ENCODE measurements at regions not wholly inside any gene's neighbourhood (a gene's known extent, or its start where the extent isn't known, plus 50 kb on each side); places are given as distances from the start of the nearest gene placed in this dataset.
A peak's percentile ranks its signal among the peaks of the same experiment; 100 is the strongest.

DNA sequence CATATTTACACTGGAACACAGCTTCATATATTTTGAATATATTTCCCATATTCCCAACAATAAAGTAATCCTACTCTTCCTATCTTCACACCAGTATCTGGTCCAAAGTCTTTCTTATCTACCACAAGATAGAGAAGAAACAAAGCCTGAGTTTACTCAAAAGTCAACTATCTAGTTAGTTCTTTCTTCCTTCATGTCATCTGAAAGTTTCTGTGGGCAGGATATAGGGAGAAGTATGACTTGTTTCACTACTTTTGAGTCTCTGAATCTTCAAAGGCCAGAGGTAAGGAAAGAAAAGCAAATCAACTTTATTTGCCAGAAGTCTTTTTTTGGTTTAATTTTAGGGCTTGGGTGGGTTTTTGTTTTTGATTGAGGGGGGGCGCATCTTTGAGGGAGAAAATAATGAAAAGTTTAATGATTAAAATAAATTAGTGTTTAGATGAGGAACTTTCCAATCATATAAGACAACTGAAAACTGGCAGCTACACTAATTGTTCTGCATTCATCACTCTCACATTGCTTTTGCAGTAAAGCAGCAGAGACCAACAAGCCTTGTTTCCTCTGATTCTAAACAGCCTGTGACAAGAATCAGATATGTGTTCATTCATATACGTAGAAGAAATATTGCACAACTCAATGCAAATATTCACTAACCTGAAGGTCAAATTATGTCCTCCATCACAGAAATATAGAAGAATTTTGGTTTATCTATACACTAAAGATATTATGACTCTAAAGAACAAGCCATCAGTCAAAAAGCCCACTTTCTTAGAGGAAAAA lies 421.4 kb downstream of the SHQ1 start:
- DNase-seq = no peak

DNA sequence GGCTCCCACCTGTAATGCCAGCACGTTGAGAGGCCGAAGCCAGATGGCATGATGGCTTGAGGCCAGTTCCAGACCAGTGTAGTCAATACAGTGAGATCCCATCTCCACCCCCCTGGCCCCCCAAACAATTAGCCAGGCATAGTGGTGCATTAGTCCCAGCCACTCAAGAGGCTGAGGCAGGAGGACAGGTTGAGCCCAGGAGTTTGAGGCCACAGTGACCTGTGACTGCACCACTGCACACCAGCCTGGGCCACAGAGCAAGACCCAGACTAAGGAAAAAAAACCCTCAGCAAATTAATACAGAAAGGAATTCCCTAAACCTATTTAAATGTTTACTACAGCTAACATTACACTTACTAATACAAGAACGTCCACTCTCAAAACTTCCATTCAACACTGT lies 424.6 kb downstream of the SHQ1 start:
- no peak for DNase-seq

DNA sequence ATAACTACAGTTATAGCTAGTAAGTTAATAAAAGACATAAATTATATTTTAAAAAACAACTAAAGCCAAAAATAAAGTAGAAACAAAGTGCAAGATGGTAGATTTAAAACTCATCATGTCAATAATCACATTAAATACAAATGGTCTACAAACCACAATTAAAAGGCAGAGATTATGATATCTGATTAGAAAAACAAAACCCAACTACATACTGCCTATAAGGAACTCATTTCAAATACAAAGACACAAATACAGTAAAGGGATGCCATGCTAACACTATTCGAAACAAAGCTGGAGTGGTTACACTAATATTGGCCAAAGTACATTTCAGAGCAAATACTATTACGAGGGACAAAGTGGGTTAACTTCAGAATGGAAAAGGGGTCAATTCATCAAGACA lies 426.5 kb downstream of the SHQ1 start:
- DNase-seq = no peak

DNA sequence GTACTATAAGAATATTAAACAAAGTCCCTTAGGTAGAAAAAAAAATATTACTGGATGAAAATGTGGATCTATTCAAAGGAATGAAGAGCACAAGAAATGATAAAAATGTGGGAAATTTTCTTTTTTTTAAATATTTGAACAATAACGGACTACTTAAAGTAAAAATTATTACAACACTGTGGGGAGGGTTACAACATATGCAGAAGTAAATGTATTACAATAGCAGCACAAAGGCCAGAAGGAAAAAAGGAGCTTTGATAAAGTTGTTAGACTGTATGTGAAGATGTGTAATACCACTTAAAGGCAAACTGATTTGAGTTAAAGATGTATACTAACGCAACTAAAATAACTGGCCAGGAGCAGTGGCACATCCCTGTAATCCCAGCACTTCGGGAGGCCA lies 427.1 kb downstream of the SHQ1 start:
- DNase-seq = peak; percentile 46 to 63

DNA sequence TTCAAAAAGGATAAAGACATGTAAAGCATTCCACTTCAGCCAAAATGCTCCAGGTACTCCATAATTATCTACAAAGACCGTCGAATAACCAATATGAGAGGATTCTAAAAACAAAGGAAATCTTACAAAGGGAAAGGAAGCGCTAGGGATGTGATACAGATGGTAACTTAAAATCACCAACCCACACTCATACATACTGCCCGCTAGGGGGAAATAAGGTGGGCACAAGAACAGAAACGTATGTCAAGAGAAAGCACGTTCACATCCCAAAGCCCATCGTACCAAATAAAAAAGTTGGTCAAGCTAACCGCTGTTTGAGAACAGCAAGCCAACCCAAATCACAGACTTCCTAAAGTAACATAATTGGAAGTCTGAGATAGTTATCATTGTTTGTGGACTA lies 429.4 kb downstream of the SHQ1 start:
- no peak for DNase-seq

DNA sequence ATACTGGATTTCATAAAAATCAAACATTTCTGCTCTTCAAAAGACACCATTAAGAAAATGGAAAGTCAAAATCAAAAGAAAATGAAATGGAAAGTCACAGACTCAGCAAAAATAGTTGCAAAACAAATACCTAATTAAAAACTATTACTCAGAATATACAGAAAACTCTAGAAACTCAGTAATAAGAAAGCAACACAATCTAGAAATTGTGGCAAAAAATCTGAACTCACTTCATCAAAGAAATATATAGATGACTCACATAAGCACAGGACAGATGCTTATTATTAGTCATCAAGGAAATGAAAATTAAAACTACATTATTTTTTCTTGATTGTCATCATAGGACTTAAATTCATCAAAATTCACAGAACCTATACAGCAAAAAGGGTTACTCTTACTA lies 430.0 kb downstream of the SHQ1 start:
- peak in 1 of 2 donors; percentile 43 for DNase-seq

DNA sequence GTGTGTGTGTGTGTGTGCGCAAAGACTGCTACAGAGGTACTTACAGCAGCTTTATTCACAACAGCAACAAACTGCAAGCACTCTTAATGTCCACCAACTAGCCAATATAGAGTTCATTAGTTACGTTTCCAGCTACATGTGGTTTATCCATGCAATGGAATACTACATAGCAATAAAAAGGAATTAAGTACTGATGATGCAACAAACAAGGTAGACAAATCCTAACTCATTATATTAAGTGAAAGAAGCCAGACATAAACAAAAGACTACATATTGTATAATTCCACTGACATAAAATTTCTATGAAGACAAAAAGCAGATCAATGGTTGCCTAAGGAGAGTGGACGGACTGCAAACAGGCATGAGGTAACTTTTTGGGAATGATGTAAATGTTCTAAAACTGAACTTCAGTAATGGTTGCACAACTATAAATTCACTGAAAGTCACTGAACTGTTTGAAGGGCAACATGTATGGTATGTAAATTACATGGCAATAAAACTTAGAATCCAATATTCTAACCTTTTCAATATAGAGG lies 433.7 kb downstream of the SHQ1 start:
- peak in 1 of 2 donors; percentile 42 for DNase-seq

DNA sequence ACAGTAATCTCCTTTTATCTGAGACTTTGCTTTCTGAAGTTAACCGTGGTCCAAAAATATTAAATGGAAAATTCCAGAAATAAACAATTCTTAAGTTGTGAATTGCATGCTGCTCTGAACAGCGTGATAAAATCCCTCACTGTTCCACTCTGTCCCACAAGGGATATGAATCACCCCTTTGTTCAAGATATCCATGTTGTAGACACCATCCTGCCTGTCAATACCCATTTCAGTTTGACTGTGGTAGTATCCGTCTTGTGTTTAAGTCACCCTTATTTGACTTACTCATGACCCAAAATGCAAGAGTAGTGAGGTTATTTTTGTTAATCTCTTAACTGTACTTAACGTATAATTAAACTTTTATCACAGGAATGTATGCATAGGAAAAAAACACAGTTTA lies 435.0 kb downstream of the SHQ1 start:
- no peak for DNase-seq

DNA sequence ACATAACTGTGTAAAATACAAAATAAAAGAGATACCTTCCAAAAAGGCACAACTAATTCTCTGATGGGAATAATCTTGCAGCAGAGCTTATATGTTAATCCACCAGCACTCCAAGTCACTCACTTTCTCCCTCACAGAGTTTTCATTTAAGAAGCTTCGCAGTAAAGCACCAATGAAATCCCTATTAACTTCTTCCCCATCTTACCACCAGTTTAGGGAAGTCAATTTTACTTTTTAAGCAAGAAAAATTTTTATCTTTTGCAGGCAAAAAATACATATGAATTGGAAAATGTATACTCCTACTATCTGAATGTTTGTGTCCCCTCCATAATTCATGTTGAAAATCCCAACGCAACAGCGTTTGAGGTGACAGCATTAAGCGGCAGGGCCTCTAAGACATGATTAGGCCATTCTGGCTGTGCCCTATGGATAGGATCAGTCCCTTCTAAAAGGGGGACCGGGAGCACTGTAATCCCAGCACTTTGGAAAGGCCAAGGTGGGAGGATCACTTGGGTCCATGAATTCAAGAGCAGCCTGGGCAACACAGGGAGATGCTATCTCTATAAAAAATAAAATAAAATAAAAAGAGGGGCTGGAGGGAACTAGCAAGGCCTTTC lies 435.8 kb downstream of the SHQ1 start:
- DNase-seq = peak; percentile 14 to 30

DNA sequence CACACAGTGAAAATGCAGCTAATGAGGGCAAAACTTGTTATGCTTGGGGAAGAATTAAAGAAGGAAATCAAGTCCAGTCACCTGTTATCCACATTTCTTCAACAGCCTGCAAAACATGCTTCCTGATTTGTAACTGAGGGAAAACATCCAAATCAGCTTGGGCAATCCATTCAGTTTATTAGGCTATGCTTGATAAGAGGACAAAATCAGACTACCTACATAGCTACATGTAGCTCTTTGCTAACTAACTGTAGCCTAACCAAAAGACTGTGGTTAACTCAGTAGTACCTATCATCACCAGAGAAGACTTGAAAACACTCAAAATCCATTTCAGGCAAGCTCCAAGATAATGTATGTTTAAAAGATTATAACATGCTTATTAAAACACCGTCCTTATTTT lies 436.4 kb downstream of the SHQ1 start:
- no peak for DNase-seq

DNA sequence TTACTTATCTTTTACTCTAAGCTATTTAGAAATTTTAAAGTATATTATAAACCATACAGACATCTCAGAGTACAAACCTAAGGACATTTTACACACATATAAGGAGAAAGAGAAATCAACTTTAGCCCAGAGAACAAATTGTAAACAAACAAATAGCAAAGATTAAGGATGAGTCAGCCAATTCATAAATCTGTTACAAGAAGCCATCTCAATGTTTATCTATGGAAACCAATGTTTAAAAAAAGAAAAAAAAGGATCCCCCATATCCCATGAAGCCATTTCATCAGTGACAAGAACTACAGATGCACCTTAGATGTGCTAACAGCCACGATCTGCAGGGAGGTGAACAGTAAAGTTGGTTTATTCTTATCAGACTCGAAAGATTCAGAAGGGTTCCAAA lies 437.1 kb downstream of the SHQ1 start:
- DNase-seq = no peak

DNA sequence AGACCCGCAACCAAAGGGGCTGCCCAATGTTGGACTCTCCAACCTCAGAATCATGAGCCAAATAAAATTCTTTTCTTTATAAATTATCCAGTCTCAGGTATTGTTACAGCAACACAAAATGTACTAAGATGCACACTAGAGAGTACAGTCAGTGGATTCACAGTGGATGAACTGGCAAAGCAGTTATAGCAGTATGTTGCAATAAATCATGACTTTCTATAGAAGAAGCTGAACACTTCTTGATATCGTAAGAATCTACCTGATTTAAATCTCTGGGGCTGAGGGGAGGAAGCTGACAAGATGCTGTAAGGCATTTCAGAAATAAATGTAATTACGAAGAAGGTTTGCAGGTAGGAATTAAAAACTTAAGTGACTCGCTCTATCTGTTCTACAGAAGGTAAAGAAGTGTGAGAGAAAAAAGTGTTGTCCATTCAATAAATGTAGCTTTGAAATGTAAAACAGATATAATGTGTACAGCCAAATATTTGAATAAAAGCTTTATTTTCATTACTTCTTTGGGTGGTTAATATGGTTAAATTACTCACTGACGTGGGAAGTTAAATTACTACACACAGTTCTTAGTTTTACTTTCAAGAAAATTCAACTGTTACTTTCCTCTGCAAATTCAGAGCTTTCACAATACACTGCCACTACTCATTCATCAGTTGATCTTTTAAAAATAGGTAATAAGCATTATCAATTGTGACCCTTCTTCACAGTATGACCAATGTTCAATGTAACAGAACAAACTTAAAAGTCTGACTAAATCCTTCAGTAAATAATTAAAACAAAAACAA lies 439.1 kb downstream of the SHQ1 start:
- DNase-seq = peak; percentile 31 to 52

DNA sequence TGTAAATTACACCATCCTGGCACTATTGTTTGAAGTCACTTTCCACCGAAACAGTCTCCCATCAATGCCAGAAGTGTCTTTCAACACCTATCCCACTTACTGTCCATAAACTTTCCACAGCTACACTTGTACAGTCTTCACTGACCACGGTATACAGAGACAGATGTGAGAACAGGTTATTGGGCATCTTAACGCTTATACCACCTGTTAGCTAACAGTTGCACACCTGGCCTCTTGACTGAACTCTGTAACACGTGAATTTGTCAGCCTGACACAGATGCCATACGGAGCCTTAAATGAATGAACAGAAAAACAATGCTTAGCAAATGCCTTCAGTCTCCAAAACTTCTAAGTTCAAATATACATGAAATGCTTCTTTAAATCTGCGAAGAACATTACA lies 440.5 kb downstream of the SHQ1 start:
- DNase-seq = no peak

DNA sequence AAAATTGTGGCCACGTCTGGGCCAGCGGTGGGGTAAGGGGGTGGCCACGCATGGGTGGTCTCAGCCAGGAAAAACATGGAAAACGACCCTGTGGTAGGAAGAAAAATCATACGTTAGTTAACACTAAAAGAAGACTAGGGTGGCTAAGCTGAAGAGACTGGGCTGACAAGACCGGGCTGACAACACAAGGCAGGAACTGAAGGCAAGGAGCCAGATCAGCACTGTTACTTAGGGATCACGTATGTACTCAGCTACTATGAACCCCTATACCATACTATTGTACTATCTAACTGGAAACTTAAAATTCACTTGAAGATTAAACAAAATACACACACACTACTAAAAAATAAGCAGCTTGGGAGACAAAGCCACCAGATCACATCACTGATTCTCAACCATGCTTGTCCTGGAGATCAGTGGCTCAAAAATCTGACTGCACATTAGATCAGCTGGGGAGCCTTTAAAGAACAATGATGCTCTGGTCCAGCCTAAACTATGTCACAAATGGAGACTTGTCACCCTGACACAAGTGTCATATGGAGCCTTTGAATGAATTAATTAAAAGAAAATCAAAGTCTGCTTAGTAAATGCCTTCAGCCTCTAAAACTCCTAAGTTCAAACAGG lies 442.2 kb downstream of the SHQ1 start:
- no peak for DNase-seq

DNA sequence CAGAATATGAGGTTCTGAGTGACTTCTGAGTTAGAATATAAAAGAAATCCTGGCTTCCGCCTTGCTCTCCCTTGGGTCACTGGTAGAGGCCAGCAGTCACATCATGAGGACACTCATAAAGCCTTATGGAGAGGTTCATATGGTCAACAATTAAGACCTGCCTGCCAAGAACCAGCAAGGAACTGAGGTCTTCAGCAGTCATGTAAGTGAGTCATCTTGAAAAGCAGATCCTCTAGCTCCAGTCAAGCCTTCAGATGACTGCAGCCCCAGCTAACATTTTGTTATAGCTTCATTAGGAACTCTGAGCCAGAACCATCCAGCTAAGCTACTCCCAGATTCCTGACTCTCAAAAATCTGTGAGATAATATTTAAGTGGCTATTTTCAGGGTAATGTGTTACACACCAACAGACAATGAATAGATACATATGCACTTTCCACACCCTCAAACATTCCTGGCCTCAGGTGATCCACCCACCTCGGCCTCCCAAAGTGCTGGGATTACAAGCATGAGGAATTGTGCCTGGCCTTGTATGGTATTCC lies 447.2 kb downstream of the SHQ1 start:
- no peak for DNase-seq

DNA sequence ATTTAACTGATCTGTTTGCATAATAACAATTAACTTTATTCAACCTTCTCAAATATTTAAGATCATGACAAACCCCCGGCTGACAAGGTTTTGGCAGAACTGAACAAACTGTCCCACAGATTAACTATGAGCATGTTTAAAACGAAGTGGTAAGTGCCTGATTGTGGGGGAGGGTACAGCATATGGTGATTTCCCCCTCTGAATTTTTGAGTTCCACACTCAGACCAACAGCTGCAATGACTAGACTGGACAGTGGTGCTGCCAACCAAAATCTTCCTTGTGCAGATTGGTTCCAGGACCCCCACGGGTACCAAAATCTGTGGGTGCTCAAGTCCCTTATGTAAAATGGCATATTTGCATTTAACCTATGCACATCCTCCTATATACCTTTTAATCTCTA lies 449.5 kb downstream of the SHQ1 start:
- DNase-seq = no peak

DNA sequence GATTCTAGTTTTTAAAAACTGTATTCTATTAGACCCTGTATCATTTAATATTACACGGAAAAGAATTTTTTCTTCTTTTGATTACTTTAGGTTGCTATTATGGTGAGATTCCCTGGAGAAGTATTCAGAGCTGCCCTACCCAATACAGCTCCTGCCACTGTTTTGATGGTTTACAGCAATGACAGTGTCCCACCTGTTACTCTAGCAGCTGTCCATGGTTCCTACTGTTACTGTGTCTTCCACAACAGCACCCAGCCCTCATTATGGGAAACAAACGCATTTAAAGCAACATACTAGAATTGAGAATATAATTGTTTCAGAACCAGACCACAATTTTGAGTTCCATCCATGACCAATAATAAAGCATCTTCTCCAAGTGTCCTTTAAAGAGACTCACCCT lies 450.7 kb downstream of the SHQ1 start:
- no peak for DNase-seq

DNA sequence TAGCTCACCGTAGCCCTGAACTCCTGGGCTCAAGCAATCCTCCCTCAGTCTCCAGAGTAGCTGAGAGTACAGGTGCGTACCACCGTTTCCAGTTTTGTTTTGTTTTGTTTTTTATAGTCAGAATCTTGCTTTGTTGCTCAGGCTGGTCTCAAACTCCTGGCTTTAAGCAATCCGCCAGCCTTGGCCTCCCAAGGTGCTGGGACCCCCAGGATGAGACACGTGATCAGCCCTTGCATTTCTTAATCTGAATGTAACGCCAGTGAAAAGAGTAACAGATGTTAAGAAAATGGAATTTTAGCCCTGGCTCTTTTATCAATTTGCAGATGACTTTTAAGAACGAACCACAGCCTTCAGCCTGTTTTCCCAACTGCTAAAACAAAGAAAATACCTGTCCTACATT lies 451.3 kb downstream of the SHQ1 start:
- no peak for DNase-seq

DNA sequence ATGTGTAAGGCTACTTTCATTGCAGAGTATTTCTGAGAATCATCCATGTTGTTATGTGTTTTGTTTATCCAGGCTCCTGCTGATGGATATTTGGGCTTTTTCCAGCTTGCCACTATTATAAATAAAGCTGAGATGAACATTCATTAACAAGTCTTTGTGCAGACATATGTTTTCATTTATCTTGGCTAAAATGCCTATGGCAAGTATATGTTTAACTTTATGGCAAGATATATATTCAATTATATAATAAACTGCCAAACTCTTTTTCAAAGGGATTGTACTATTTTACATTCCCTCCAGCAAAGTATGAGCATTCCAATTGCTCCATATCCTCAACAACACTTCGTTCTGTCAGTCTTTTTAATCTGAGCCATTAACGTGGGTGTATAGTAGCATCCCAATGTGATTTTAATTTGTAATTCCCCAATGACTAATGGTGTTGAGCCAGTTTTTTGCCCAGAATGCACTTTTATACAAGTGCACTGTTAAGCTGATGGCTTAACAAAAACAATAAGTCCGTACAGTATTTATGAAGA lies 452.4 kb downstream of the SHQ1 start:
- DNase-seq = no peak

DNA sequence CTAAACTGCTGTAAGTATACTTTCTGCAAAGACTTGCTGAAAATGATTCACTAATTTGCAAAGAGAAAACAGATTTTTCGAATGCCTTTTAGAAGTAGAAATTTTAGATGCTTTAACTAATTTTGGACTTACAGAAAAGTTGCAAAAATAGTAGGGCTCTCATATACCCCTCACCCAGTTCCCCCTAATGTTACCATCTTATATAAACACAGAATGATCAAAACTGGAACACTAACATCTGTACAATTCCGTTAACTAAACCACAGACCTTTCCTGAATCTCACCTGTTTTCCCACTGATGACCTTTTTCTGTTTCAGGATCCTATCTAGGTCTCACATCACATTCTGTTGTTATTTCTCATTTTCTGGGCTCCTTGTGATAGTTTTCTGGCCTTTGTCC lies 454.8 kb downstream of the SHQ1 start:
- no peak for DNase-seq

DNA sequence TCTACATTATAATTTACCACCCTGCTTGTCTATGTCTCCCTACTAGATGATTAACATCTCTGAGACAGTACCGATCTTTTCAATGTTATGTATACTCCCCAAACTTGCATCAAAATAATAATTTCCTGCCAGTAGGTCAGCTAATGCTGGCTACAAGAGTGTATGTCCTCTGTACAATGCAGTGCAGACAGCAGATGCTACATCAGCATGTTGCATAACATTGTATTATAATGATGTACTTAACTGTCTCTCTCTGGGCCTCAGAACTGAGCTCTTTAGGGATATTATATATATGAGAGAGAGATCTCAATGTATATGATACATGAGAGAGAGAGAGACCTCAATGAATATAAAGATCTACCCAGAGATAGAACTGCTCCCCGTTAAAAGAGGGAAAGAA lies 456.6 kb downstream of the SHQ1 start:
- peak in 1 of 2 donors; percentile 28 for DNase-seq

DNA sequence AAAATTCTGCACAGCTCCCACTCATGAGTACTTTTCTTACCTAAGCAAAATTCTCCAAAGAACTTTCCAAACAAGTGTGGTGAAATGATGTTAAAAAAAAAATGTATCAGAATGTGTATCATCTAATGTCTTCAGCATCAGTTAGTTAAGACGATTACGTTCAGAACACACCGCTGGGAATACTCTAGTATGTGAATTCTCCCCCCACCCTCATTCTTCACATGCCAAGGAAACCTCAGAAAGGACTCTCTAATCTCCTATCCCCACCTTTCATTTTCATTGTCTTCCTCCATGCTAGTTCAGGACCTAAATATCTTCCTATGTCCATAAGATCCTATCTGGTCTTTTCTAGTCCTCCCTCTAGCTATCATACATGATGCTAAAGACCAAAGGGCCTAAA lies 457.4 kb downstream of the SHQ1 start:
- no peak for DNase-seq

DNA sequence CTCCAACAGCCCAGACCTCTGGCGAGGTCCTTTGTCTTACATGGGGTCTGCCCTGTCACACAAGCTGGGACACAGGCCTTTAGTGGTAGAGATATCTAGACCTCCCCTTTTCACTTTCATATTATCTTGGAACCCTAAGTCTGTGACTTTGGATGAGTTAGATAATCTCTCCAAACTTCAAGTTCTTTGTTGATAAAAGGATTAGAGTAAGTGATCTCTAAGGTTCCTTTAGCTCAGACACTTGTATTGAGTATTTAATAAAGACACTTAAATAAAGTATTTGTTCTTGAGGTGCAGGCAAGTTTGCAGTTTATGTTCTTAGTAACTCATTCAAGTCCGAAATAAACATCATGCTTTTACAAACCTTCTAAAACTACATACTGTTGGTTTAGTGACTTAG lies 459.6 kb downstream of the SHQ1 start:
- DNase-seq = no peak
